Pancreas (tissue), 10 donors: ENCODE measurements at regions not wholly inside any gene's neighbourhood (a gene's known extent, or its start where the extent isn't known, plus 50 kb on each side); places are given as distances from the start of the nearest gene placed in this dataset.

ENCODE experiments used
- ATAC-seq, 4 donors: fragments of 200-7000 bp; cut with Tn5 transposase; one replicate each; pipeline versions ENCODE4 v1.8.0 to v1.9.1; 2020; ENCODE audit warnings: mild to moderate bottlenecking in 4 of 4, moderate library complexity in 4 of 4
- DNase-seq, 6 donors: peaks; one replicate each; pipeline ENCODE4 v3.0.0-alpha.2; 2020
- FAIRE-seq: peaks from 2 replicates; lab custom pipeline; 2012; peaks lifted over from hg19 to GRCh38; lab: Jason Lieb, UNC
- H3K27ac ChIP-seq, 4 donors: fragments of 200-600 bp; sonication (generic); 1 replicate in 3 of 4; 2 replicates in 1 of 4; pipeline versions ENCODE4 v1.5.0 to v1.8.0; 2020
- H3K27me3 ChIP-seq, 4 donors: fragments of 200-600 bp; one replicate each; pipeline ENCODE4 v1.8.0; 2021
- H3K36me3 ChIP-seq, 3 donors: fragments of 200-600 bp; sonication (generic) in 1 of 3; one replicate each; pipeline versions ENCODE4 v1.5.0 to v1.8.0; 2020 to 2021
- H3K4me1 ChIP-seq, 3 donors: fragments of 200-600 bp; one replicate each; pipeline ENCODE4 v1.8.0; 2021
- H3K4me3 ChIP-seq, 4 donors: fragments of 200-600 bp; sonication (generic) in 2 of 4; one replicate each; pipeline versions ENCODE4 v1.5.0 to v1.8.0; 2020 to 2021
- H3K9me3 ChIP-seq, 4 donors: fragments of 200-600 bp; one replicate each; pipeline ENCODE4 v1.8.0; 2021
- CTCF ChIP-seq, 4 donors: fragments of 200-600 bp; sonication (generic) in 3 of 4; IDR thresholded peaks; one replicate each; pipeline versions ENCODE4 v1.5.0 to v1.8.0; 2021; ENCODE audit warnings: antibody characterized with exemption in 4 of 4
- WGBS, 2 donors: extraction: QIAGEN DNeasy Blood & Tissue Kit; methylation state at CpG; one replicate each; pipeline ENCODE4 v1.1.7; 2013; 5-methylcytosine and 5-hydroxymethylcytosine counted together
- intact Hi-C, 3 donors: fragments of 100-400 bp; cut with DNase I; formaldehyde crosslinking; loops; one replicate each; pipeline versions ENCODE4 v1.11.1 to v1.14.2; 2022
- donor health status: healthy with polysubstance abuse.
- donor health status: DM: no; HTN: no; CAD: no; lungs with moderate emphysema.
- donor health status: DM: no; HTN: no; CAD: no.
- donor health status: control.
- donor health status: control.
- donor health status: Bipolar disorder and iron deficiency.
- donor health status: DM: yes; HTN: yes; CAD: no.
- donor health status: DM: no; HTN: no; CAD: no.
- donor health status: DM: no; HTN: no; CAD: no.
- donor health status: DM: yes; HTN: yes; CAD: no.

- Histone ChIP-seq H3K27me3 (no peaks in the 10 kb centered on the region), H3K36me3 (no peaks in the 10 kb centered on the region), H3K4me1 (no peaks in the 10 kb centered on the region), H3K27ac (no peak overlapping the region), H3K4me3 (no peak overlapping the region), H3K9me3 (no peaks in the 10 kb centered on the region)
- TF ChIP-seq CTCF (IDR thresholded peaks at IDR 0.05), result no peak
- 58 to 63% methylated on average over 2 of the region's 2 CpGs for WGBS, 2 donors
- intact Hi-C loops, result no loop called here
- no peak for ATAC-seq
- no peak for DNase-seq
- FAIRE-seq, result no peak
Observed at GRCh38 chr2:74735009-74735408, 81.0 kb downstream of the SEMA4F start.

GRCh38 chr2:74735564-74735963, 81.5 kb downstream of the SEMA4F start:
- no peak for FAIRE-seq
- Histone ChIP-seq H3K4me3 (no peak overlapping the region), H3K36me3 (no peaks in the 10 kb centered on the region), H3K9me3 (no peaks in the 10 kb centered on the region), H3K27me3 (no peaks in the 10 kb centered on the region), H3K27ac (no peak overlapping the region), H3K4me1 (no peaks in the 10 kb centered on the region)
- intact Hi-C loops, result no loop called here
- ATAC-seq, result no peak
- no peak for TF ChIP-seq CTCF (IDR thresholded peaks at IDR 0.05)
- 31 to 35% methylated on average over 3 of the region's 3 CpGs for whole genome bisulfite sequencing, 2 donors
- DNase-seq, result no peak

- no peak overlapping the region for H3K4me3 ChIP-seq
- DNase-seq (no peak), ATAC-seq (no peak), FAIRE-seq (no peak)
- no peaks in the 10 kb centered on the region for H3K36me3 ChIP-seq
- intact Hi-C loops, result no loop called here
- H3K4me1 ChIP-seq, result no peaks in the 10 kb centered on the region
- no peak overlapping the region for H3K27ac ChIP-seq
- no peak for TF ChIP-seq CTCF (IDR thresholded peaks at IDR 0.05)
- no peaks in the 10 kb centered on the region for H3K27me3 ChIP-seq
- WGBS, 2 donors, result 85 to 89% methylated on average over 2 of the region's 2 CpGs
- H3K9me3 ChIP-seq, result no peaks in the 10 kb centered on the region
Observed at GRCh38 chr2:74736589-74736988, 82.5 kb downstream of the SEMA4F start.

- no peak for FAIRE-seq
- H3K4me1 ChIP-seq, result no peaks in the 10 kb centered on the region
- WGBS, 2 donors, result 50 to 74% methylated on average over 6 of the region's 6 CpGs
Observed at GRCh38 chr2:74738586-74738985, 84.5 kb downstream of the SEMA4F start.

GRCh38 chr2:74739129-74739528, 85.1 kb downstream of the SEMA4F start:
- Histone ChIP-seq H3K36me3 (no peaks in the 10 kb centered on the region), H3K9me3 (no peaks in the 10 kb centered on the region), H3K27ac (no peak overlapping the region), H3K4me1 (no peaks in the 10 kb centered on the region), H3K27me3 (no peaks in the 10 kb centered on the region), H3K4me3 (no peak overlapping the region)
- intact Hi-C loops, result no loop called here
- ATAC-seq (no peak), DNase-seq (no peak), FAIRE-seq (no peak)
- TF ChIP-seq CTCF (IDR thresholded peaks at IDR 0.05), result no peak

More at GRCh38 chr2:74738586-74738985, 84.5 kb downstream of the SEMA4F start:
- no peak overlapping the region for H3K4me3 ChIP-seq
- DNase-seq (no peak), ATAC-seq (no peak)
- H3K36me3 ChIP-seq, result no peaks in the 10 kb centered on the region
- H3K27ac ChIP-seq, result no peak overlapping the region
- no peaks in the 10 kb centered on the region for H3K9me3 ChIP-seq
- intact Hi-C loops, result no loop called here
- no peak for TF ChIP-seq CTCF (IDR thresholded peaks at IDR 0.05)
- H3K27me3 ChIP-seq, result no peaks in the 10 kb centered on the region
